ENCODE measurements at regions not wholly inside any gene's neighbourhood (a gene's known extent, or its start where the extent isn't known, plus 50 kb on each side); places are given as distances from the start of the nearest gene placed in this dataset.

- TF ChIP-seq CTCF (conservative IDR thresholded peaks at IDR 0.05 in 1 of 2, IDR thresholded peaks at IDR 0.05 in 1 of 2; ENCODE audit: low read depth in 1 of 2, low read length in 2 of 2) (no peak), EZH2 (IDR thresholded peaks at IDR 0.05; ENCODE audit: low read length, missing control alignments) (no peak)
Observed at GRCh38 chr13:40311356-40312101, 354.9 kb downstream of the FOXO1 start.

Data from fibroblast of lung (primary cell).